HG02840 (cell line): ENCODE measurements at regions not wholly inside any gene's neighbourhood (a gene's known extent, or its start where the extent isn't known, plus 50 kb on each side); places are given as distances from the start of the nearest gene placed in this dataset.
"Not testable (repeated sequence)": the region's sequence is repeated elsewhere in the genome, so short reads cannot be mapped to it uniquely, and the experiment has no call there.

ENCODE experiments used
- ATAC-seq: cut with Tn5 transposase; IDR thresholded peaks from one replicate; pipeline ENCODE4 v1.9.1; 2021; ENCODE audit warnings: mild to moderate bottlenecking, moderate library complexity, moderate number of reproducible peaks; ENCODE audit not compliant: unreplicated experiment, low FRiP score

DNA sequence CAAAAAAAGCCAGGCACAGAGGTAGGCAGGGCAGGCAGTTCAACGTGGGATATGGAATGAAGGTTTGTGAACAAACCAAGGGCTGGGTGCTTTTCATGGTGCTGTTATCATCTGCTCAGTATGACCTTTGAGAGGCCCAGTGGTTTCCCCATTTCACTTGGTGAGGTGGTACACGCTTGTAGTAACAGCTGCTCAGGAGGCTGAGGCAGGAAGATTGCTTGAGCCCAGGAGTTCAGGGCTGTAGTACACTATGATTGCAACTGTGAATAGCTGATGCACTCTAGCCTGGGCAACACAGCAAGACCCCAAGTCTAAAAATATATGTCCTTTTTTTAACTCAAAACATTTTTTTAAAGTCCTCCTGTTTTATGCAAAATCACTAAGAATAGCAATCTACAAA is 174.8 kb downstream of the ENC1 start:
- no peak for ATAC-seq

DNA sequence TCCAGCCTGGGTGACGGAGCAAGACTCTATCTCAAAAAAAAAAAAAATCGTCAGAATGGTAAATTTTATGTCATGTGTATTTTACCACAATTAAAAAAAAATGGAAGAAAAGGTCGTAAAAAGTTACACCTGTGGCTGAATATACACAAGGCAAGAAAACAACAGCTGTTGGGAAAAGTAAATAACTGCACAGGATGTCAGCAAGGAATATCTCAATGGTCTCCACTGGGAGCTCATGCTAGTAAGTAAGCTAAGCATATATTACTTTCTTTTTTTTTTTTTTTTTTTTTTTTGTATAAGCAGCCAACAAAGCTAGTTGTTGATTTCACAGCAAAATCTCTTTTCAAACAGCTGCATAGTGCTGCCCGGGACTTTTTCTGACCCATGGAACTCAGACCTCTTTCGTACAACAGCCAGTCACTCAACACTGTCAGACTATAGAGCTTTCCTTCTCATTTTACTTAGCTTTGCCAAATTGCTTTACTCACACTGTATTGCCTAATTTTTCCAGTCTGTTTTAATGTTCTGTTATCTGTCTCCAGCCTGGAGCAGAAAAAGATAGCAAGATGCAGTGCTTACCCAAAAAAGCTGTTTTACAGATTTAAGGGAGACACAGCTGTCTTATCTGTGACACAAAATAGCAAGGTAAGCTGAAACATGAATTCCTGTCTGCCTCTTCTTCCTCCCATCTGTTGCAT is 175.9 kb downstream of the ENC1 start:
- ATAC-seq: no peak

DNA sequence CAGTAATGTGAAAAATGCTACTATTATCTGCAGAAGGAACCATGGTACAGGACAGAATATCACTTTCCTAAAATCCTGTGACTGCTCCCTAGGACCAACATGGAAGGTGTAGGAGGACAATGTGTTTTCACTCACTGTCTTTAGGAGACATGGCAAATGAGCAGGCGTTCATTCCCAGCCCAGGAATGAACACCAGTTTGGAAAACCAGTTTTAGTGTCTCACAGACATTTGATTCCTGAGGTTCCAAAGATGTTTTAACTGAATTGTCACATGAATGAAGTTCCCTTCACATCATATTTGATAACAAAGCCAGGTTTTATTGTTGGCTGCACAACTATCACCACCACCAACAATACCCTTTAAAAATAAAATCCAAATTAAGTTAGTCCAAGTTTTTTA is 178.2 kb downstream of the ENC1 start:
- no peak for ATAC-seq

DNA sequence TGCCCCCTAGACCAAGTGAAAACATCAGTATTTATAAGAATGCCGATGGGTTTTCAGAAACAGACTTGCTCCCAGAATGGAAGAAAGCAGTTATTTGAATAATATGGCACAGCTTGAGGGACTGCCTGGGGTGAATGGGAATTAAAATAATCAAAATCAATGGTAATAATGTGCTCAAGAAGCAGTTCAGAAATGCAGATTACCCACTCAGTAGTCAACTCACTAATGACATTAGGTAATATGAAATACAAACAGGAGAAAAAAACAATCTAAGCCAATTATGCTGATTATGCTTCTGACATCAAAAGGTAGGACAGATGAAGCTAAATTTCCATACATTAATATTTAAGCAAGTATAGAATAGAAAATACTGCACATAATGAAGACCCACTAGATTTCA is 179.3 kb downstream of the ENC1 start:
- no peak for ATAC-seq

DNA sequence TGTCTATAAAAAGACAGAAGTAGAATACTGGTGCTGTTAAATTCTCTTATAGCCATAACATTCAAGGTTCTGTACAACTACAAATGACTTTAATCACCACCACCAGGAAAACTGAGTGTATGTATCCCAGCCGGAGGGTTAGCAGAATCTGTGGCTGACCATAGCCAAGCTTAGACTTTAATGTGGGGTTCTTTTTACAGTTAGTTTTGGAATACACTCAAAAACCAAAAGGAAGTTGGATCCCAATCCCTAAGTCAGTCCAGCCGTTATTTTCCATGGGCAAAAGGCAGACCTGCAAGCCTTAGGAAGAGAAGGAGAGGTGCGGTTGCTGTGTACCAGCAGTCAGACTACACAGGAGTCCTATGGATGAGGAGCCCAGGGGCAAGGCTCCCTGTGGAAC is 179.8 kb downstream of the ENC1 start:
- no peak for ATAC-seq

DNA sequence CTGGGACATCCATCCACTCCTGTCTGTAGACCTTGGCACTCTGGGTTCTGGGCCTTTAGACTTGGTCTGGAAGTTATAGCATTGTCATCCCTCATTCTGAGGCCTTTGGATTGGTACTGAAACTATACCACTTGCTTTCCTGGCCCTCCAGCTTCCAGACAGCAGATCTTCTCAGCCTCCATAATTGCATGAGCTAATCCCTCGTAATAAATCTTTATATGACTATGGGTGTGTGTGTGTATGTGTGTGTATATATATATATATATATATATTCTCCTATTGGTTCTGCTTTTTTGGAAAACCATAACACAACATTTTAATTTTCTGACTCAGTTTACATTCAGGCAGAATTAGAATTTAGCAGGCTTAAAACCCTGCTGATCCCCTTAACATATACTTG is 180.5 kb downstream of the ENC1 start:
- ATAC-seq: no peak

DNA sequence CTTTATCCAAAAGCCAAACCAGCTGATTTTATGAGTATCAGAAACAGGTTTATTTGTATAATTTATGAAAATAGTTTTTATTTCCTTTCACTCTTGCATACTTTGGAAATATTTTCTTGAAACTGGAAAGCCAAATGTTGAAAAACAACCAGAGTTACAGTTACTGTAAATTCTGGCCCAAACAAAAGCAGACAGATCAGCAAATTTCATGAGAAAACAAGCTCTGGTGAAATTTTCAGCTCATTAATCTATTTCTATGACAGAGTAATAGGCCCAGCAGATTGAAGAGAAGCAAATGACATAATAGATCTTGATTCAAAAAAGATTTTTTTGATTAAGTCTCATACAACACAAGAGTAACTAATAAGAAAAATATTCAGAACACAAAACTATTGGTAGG is 182.7 kb downstream of the ENC1 start:
- no peak for ATAC-seq

DNA sequence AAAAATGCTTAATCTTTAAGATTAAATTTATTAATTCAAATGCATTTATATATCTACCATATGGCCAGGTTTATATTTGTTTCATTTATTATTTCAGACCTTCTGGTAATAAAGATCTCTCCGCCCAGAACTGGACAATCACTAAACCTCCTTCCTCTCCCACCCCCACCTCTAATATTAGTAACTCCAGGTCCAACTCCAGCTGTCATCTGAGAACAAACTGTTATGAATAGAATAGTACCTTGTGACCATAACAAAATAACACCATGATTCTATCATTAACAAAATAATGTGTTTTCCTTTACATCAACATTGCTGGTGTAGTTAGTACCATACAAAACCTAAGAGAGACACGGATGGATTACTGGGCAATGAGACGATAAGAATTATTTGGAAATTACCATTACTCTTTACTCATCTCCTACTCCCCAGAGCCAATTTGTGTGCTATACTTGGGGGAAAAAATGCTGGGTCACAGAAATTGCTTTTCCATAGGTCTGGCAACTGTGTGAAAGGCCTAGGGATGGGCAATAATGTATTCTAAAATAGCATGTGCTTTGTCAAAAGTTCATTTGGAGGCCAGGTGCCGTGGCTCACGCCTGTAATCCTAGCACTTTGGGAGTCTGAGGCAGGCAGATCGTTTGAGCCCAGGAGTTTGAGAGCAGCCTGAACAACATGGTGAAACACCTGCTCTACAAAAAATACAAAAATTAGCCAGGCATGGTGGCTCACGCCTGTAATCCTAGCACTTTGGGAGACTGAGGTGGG is 186.1 kb downstream of the ENC1 start:
- ATAC-seq: no peak

DNA sequence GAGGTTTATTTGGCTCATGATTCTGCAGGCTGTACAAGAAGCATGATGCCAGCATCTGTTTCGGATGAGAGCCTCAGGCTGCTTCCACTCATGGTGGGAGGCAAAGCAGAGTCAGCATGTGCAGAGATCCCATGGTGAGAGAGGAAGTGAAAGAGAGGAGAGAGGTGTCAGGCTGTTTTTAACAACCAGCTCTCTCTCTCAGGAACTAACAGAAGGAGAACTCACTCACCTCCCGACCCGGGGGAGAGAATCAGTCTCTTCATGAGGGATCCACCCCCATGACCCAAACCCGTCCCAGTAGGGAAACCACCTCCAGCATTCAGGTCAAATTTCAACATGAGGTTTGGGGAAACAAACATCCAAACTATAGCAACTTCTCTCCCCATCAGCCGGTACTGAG is 187.7 kb downstream of the ENC1 start:
- no peak for ATAC-seq

DNA sequence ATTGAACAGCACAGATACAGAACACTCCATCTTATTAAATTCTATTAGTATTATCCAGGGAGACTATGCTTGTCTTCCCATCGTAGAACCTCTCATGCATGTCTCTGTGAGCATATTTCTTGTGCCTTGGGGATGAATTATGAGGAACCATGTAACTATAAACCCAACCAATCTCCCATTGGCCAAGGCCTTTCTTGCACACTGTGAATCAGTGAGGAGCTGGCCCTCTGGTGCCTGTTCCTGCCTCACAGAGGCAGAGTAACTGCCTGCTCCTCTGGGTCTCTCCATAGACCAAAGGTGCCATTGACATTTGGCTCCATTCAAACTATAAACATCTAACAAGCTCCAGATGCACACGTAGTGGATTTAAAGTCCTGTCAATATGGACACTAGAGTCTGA is 190.4 kb downstream of the ENC1 start:
- ATAC-seq: no peak

DNA sequence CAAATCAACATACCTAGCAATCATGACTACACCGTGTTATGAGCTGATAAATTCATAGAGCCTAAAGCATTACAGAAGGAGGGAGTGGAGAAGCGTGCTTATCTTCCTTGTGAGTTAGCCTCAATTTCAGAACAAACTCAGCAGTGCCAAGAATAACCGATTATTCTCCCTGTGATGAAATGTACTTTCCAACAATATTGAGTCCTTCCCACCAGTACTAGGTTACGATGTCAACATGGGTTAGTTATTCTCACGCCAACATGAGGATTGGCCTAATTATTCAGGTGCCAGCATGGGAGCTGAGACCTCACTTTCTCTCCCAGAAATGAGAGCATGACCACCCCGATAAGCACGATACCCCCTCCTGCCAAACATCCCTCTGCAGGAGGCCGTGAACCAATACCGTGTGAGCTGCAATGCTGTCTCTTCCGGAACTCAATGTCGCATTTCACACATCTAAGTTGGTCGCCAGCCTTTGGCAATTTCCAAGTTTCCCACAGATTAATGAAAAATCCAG is 193.7 kb downstream of the ENC1 start:
- ATAC-seq: no peak

DNA sequence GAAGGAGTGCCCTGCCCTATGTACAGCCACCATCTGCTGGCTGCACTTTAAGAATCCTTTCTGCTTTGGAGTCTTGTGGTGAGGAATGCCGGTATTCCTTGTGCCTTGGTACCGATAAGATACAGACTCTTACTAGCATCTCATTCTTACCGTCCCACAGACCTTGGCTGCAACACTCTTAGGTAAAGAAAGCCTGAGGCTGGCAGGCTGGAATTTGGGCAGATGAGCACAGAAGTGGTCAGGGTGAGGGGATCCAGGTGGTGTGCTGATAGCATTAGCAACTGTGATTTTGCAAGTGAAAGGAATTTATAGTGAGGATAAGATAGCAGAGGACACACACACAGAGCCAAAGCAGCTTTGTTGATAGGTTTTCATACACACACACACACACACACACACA is 198.1 kb downstream of the ENC1 start:
- ATAC-seq: no peak

DNA sequence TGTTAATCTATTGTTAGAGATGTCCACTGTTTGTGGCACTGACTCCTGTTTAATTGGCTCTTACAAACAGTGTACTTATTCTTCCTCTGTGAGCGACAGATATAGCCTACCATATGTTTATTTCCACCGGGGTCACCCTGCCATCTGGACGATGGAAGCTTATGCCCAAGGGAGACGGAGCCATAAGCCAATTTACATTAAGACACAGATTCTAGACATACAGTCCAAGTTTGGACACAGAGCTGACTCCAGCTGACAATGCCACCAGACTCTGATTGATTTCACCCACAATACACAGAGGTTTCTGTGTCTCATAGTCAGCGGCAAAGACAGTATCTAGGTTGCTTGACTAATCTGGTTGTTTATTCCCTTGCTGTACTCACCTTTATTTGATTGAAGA is 198.9 kb downstream of the ENC1 start:
- no peak for ATAC-seq

DNA sequence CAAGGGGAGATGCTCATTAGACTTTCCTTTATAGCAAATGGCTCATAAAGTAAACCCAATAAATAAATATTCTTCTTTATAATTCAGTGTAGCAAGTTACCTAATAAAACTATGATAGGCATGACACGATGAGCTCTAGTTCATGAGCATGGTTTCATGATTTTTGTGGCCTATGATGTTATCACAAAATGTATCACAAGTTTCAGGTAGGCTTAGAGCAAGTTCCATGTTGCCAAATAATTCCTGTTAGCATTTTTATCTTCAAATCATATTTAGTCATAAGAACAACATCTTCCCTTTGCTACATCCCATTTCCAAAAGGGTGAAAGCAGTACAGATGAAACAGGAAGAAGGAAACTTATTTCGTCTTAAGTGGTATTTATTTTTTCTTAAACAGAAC is 200.2 kb downstream of the ENC1 start:
- ATAC-seq: no peak

DNA sequence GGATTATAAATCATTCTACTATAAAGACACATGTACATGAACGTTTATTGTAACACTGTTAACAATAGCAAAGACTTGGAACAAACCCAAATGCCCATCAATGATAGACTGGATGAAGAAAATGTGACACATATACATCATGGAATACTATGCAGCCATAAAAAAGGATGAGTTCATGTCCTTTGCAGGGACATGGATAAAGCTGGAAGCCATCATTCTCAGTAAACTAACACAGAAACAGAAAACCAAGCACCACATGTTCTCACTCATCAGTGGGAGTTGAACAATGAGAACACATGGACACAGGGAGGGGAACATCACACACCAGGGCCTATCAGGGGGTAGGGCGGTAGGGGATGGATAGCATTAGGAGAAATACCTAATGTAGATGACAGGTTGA is 202.7 kb downstream of the ENC1 start:
- not testable (repeated sequence) for ATAC-seq

DNA sequence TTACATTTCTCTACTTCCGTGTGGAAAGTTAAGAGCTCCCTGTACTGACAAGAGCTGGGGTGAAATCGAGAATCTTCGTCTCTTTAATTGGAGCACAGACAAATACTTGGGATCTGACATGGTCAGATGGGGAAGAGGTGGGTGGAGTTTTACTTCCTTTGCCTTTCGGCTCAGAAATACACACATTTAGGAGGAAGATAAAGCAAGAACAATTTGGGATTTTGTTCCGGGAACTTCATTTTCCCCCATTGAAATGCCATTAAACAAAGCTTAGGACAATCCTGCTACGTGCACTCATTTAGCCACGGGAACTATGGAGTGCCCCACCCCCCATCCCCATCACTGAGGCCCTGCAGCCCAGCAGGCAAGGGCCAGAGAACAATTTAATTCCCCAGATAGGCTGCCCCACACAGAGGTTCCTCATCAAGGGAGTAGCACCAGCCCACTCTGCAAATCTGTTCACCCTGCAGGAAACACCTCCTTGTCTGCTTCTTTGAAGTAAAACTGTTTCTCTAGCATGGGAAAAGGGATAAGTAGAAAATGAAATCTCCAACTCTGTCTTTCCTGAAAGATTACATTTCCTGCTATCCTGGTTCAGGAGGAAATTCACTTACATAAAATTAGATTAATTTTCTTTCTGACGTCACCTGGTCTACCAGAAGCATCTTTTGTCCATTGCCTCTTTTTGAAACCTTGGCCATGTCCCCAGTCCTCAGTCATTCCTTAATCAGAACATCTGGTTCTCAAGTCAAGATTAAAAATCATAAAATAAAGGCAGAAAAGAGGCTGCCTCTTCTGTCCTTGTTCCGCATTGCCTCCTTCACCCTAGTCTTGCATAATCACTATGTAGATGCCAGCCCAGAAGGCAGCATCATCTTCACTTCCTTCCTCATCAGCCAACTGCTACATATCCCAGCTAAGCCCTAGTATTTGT is 206.4 kb downstream of the ENC1 start:
- no peak for ATAC-seq

DNA sequence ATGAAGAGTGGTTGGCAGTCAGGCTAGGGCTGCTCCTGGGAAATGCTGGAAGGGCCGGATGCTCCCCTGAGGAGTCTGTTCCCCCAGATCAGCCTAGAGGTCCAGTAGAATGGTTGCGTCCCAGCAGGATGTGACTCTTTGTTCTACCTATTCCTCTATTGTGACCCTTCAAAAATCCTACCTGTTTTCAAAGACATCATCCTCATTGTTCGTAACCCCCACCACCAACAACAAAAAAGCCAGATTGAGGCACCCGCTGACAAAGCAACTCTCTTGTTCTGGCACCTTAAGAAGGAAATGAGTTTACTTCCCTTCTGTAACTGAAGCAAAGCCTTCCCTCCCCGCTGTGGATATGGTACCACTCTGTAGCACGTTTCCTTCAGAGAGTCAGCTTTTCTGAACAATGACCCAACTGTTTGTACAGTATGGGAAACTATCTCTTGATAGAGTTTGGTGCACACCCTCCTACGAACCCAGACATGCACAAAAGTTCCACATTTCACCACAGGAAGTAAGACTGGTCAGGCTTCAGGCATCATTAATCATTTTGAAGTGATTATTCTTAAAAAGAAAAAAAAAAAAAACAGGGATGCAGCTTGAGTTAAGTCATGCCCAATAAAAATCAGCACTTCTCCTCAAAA is 207.2 kb downstream of the ENC1 start:
- no peak for ATAC-seq

DNA sequence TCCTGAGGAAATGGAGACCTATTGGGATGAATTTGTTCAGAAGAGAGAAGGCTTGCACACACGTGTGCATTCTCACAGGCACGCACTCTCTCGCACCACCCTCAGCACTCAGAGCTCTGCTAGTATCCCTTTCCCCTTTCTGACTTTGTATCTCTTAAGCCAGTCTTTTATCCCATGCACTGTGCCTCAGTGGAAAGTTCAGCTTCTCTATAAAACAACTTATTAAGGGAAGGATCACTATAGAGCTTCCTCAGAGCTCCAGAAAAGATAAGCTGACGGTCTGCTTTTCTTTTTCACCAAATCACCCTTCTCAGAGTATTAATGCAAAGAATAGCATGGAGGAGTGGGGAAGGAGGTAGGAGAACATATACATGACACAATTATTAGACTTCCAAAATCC is 207.8 kb downstream of the ENC1 start:
- ATAC-seq: no peak

DNA sequence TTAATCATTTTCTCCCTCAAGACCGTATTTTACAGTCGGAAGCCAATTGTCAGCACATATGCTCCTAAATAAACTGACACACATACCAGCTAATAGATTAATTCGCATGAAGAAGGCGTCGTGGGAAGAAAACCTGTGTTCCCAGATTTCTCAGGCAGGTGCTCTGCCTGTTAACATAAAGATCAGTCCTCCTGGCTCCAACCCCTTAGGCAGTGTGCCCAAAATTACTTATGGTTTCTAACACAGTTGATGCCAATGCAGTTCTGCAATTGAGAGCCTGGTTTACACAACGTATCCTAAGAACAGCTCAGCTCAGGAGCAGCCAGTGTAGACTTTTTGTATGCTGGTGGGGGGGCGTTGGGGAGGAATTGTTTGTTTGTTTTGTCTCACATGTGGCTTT is 208.3 kb downstream of the ENC1 start:
- no peak for ATAC-seq

DNA sequence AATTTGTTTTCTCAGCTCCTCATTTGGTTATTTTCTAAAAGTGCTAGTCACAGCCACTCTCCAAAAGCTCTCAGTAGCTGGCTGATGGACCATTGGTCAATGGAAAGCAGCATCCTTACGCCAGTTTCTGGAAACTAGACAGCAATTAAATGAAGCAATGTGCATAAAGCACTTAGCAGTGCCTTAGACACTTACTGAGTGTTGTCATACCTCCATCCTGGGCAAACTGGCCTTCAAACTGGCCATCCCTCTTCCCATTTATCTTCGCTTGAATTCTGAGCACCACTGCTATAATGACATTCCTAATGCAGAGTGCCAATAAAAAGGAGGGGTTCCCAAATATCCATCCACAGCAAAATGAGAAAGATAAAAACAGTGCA is 209.2 kb downstream of the ENC1 start:
- no peak for ATAC-seq
